LNCAP (cell line): ENCODE measurements at regions not wholly inside any gene's neighbourhood (a gene's known extent, or its start where the extent isn't known, plus 50 kb on each side); places are given as distances from the start of the nearest gene placed in this dataset.

Experiments
- TF ChIP-seq, protein P1 (sequence below): fragments of 450-650 bp; IDR thresholded peaks from 2 replicates; pipeline ENCODE4 v1.5.1; 2017; ENCODE audit warnings: mild to moderate bottlenecking

GRCh38 chr9:7691909-7692308 is 107.7 kb downstream of the DMAC1 start:
- TF ChIP-seq, protein P1, sequence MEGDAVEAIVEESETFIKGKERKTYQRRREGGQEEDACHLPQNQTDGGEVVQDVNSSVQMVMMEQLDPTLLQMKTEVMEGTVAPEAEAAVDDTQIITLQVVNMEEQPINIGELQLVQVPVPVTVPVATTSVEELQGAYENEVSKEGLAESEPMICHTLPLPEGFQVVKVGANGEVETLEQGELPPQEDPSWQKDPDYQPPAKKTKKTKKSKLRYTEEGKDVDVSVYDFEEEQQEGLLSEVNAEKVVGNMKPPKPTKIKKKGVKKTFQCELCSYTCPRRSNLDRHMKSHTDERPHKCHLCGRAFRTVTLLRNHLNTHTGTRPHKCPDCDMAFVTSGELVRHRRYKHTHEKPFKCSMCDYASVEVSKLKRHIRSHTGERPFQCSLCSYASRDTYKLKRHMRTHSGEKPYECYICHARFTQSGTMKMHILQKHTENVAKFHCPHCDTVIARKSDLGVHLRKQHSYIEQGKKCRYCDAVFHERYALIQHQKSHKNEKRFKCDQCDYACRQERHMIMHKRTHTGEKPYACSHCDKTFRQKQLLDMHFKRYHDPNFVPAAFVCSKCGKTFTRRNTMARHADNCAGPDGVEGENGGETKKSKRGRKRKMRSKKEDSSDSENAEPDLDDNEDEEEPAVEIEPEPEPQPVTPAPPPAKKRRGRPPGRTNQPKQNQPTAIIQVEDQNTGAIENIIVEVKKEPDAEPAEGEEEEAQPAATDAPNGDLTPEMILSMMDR = no peak

- TF ChIP-seq, protein P1 = no peak
Observed at GRCh38 chr9:7690014-7690413, 109.6 kb downstream of the DMAC1 start.

GRCh38 chr9:7688626-7689025 is 111.0 kb downstream of the DMAC1 start:
- TF ChIP-seq, protein P1 = no peak

DNA sequence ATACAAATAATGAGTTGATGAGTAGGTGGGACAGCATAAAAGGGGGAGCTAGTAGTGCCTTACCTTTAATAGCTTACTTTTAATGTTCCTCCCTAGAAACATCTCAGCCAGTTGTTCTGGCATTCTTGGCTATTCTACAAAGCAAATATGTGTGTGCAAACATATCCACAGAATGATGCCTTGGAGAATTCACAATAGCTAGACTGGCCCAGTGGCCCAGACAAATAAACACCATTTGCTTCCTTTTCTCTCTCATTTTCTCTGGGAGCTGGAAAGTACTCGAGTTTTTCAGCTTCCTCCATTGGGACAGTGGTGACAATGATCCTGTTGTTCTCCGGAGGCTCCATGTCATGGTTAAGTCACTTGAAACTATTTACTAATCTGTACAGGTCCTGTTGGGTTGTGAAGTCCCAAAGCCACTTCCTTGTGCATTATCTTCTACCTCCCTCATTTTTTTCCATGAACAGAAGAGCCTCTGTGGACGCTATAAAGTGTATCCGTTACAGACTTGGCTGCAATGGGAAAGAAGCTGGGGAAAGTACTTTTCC is 122.9 kb downstream of the DMAC1 start:
- TF ChIP-seq, protein P1 = no peak

DNA sequence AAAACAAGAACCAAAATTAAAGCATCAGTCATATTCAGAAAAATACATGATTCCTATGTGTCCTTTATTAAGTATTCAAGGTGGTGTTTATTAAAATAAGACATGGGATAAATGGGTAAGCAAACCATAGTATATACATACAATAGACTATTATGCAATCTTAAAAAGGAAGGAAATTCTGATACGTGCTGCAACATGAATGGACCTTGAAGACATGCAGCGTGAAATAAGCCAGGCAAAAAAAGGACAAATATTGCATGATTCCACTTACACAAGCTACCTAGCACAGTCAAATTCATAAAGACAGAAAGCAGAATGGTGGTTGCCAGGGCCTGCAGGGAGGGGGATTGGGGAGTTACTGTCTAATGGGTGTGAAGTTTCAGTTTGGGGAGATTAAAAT is 127.7 kb downstream of the DMAC1 start:
- TF ChIP-seq, protein P1 = no peak

DNA sequence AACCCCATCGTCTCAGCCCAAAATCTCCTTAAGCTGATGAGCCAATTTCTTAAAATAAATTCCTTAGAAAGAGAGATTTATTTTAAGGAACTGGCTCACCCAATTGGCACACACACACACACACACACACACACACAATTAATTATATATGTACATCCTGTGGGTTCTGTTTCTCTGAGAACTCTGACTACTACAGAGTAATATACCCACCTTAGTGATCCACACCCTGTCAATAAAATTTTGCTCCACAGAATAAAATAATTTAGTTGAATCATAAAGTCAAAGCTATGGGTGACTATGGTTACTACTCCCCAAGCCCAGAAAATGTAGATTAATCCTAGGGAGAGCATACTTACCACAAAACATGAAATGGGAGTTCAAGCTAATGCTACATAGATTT is 131.0 kb downstream of the DMAC1 start:
- TF ChIP-seq, protein P1 = no peak

DNA sequence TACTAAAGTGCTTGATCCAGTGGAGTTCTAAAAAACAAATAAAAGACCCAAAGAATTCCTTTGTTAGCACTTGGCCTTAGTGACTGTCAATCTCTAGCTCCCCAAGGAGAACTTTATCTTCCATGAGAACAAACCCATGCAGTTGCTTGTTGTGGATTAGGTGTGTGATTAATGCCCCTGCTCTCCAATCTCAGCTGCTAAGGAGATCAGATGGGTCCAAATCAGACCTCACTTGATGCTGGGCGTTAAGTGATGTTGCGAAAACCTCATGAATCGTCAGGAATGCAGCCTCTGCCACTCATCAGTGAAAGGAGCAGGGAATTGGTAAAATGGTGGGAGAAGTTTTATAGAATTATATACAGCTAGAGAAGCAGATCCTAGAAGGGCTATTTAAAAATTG is 133.7 kb downstream of the DMAC1 start:
- TF ChIP-seq, protein P1 = no peak

DNA sequence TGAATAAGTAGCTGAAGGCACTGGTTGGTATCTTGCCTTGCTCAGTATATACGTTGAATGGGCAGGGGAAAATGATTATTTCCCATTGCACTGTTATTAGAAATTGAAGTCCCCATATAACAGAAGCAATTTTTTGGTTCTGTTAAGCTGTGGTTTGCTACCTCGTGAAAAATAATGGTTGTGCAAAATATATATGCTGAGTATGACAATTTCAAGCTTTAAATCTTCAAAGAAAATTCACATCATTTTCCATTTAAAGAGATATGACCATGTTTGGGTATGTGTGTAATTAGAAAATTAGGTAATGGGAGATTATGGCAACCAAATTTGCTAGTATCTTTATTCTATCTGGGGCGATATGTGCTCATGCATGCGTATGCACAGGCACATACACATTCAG is 139.8 kb downstream of the DMAC1 start:
- TF ChIP-seq, protein P1 = no peak
